GF-D8 (cell line): ENCODE measurements at regions not wholly inside any gene's neighbourhood (a gene's known extent, or its start where the extent isn't known, plus 50 kb on each side); places are given as distances from the start of the nearest gene placed in this dataset.
"Not testable (repeated sequence)": the region's sequence is repeated elsewhere in the genome, so short reads cannot be mapped to it uniquely, and the experiment has no call there.

Experiments
- DNase-seq: peaks from one replicate; lab custom pipeline; 2025; lab: John Stamatoyannopoulos, UW

GRCh38 chr6:80411486-80411885 lies 305.0 kb downstream of the BCKDHB start:
- DNase-seq = no peak

GRCh38 chr6:80407976-80408375 lies 301.5 kb downstream of the BCKDHB start:
- DNase-seq = not testable (repeated sequence)

- no peak for DNase-seq
These were observed 298.4 kb downstream of the BCKDHB start for GRCh38 chr6:80404889-80405288.

GRCh38 chr6:80403365-80403764 lies 296.9 kb downstream of the BCKDHB start:
- no peak for DNase-seq

- no peak for DNase-seq
These were observed 295.8 kb downstream of the BCKDHB start for GRCh38 chr6:80402266-80402665.
